ENCODE measurements at regions not wholly inside any gene's neighbourhood (a gene's known extent, or its start where the extent isn't known, plus 50 kb on each side); places are given as distances from the start of the nearest gene placed in this dataset.

- TF ChIP-seq CTCF (IDR thresholded peaks at IDR 0.05; ENCODE audit: low read depth, low read length) (no peak), MYC (IDR thresholded peaks at IDR 0.05; ENCODE audit: low read depth, low read length) (no peak), POLR2A (IDR thresholded peaks at IDR 0.05; ENCODE audit: extremely low read depth, insufficient read length) (no peak)
Observed at GRCh38 chr2:45261746-45262145, 252.5 kb upstream of the SIX2 start.

Measured in NB4 (cell line).